ENCODE measurements at regions not wholly inside any gene's neighbourhood (a gene's known extent, or its start where the extent isn't known, plus 50 kb on each side); places are given as distances from the start of the nearest gene placed in this dataset.

DNA sequence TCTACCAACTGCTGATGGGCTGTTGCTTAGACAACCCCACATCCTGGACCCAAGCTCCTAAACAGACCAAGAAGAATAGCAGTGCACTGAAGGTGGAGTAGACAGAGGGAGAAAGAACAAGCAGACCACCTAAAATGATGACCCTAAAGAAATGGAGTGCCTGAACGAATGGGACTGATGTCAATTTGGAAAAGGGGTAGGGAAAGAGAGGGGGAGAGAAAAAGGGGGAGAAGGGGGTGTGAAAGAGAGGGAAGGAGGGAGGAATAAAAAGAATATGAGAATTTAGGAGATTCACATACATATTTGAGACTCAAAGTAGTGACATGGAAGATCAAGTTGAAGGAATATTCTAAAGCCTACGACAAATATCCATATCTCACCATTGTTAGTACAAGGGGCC, 144.4 kb upstream of the DUSP10 start:
- H3K4me3 Mint-ChIP-seq = no peak overlapping the region
- no peak overlapping the region for H3K18ac ChIP-seq (ENCODE audit: insufficient read length, low read depth, low read length)
- H3K23me2 ChIP-seq (ENCODE audit: insufficient read length, low read depth, low read length, poor library complexity, severe bottlenecking) = no peaks in the 10 kb centered on the region
- no peaks in the 10 kb centered on the region for H3K79me2 ChIP-seq (ENCODE audit: insufficient read depth, low read length)
- H3K4me1 ChIP-seq (ENCODE audit: insufficient read depth, low read length) = no peaks in the 10 kb centered on the region
- no peak for DNase-seq
- no peak overlapping the region for H3K56ac ChIP-seq (ENCODE audit: insufficient read length, low read depth, low read length)
- no peaks in the 10 kb centered on the region for H3K79me1 ChIP-seq (ENCODE audit: insufficient read depth, low read depth, low read length, poor library complexity, severe bottlenecking)
- TF ChIP-seq, protein P1, sequence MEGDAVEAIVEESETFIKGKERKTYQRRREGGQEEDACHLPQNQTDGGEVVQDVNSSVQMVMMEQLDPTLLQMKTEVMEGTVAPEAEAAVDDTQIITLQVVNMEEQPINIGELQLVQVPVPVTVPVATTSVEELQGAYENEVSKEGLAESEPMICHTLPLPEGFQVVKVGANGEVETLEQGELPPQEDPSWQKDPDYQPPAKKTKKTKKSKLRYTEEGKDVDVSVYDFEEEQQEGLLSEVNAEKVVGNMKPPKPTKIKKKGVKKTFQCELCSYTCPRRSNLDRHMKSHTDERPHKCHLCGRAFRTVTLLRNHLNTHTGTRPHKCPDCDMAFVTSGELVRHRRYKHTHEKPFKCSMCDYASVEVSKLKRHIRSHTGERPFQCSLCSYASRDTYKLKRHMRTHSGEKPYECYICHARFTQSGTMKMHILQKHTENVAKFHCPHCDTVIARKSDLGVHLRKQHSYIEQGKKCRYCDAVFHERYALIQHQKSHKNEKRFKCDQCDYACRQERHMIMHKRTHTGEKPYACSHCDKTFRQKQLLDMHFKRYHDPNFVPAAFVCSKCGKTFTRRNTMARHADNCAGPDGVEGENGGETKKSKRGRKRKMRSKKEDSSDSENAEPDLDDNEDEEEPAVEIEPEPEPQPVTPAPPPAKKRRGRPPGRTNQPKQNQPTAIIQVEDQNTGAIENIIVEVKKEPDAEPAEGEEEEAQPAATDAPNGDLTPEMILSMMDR (conservative IDR thresholded peaks at IDR 0.05) = no peak
- no peak overlapping the region for H3K27ac Mint-ChIP-seq
- no peak overlapping the region for H2BK20ac ChIP-seq (ENCODE audit: low read depth, low read length, poor library complexity, severe bottlenecking)
- no peak overlapping the region for H2AFZ ChIP-seq (ENCODE audit: low read length)
- no peak overlapping the region for H4K91ac ChIP-seq (ENCODE audit: insufficient read length, low read depth, low read length)
- H3K4me1 Mint-ChIP-seq = peaks cover 5 to 11% of the 10 kb centered on the region in 2 experiments; a peak in 2 of 4 replicates
- no peak overlapping the region for H2BK5ac ChIP-seq (ENCODE audit: insufficient read length, low read length)
- H3K36me3 Mint-ChIP-seq (ENCODE audit: insufficient read depth in 1 of 3, low read depth in 3 of 3) = no peaks in the 10 kb centered on the region
- no peak overlapping the region for H3K14ac ChIP-seq (ENCODE audit: insufficient read depth, low read length)
- H4K20me1 ChIP-seq (ENCODE audit: control insufficient read depth, insufficient read depth, insufficient read length) = no peaks in the 10 kb centered on the region
- H2BK120ac ChIP-seq (ENCODE audit: low read depth, low read length, poor library complexity, severe bottlenecking) = no peak overlapping the region
- no peak overlapping the region for H2BK15ac ChIP-seq (ENCODE audit: low read depth, low read length)
- H3K9me3 ChIP-seq (ENCODE audit: control insufficient read depth, low read depth, low read length) = no peaks in the 10 kb centered on the region
- no peak overlapping the region for H3T11ph ChIP-seq (ENCODE audit: low read length)
- no peak overlapping the region for H2AK5ac ChIP-seq (ENCODE audit: insufficient read length, low read length)
- no peak overlapping the region for H3K4ac ChIP-seq (ENCODE audit: low read depth, low read length)
- H3K9ac ChIP-seq (ENCODE audit: extremely low read depth, insufficient read length, low read length) = no peak overlapping the region
- H3K9me3 Mint-ChIP-seq = no peaks in the 10 kb centered on the region
- no peak overlapping the region for H3K27ac ChIP-seq (ENCODE audit: insufficient read length, low read depth, low read length)
- H3K4me2 ChIP-seq (ENCODE audit: insufficient read depth, insufficient read length, low read length) = no peak overlapping the region
- H3K27me3 ChIP-seq (ENCODE audit: insufficient read depth, low read length) = no peaks in the 10 kb centered on the region
- no CpG with 5 or more reads among the region's 2 CpGs for WGBS (ENCODE audit: extremely low coverage, insufficient read length, low lambda C conversion rate)
- no peak overlapping the region for H3K23ac ChIP-seq (ENCODE audit: insufficient read length, low read depth, low read length)
- no peak overlapping the region for H4K5ac ChIP-seq (ENCODE audit: insufficient read length, low read depth, low read length)
- H2BK12ac ChIP-seq (ENCODE audit: insufficient read length, low read depth, low read length) = no peak overlapping the region
- no peak overlapping the region for H4K8ac ChIP-seq (replicated peaks; ENCODE audit: insufficient read length, low read depth, low read length)
- no peaks in the 10 kb centered on the region for H3K27me3 Mint-ChIP-seq (ENCODE audit: low read depth)
